IMR-90 (cell line): ENCODE measurements at regions not wholly inside any gene's neighbourhood (a gene's known extent, or its start where the extent isn't known, plus 50 kb on each side); places are given as distances from the start of the nearest gene placed in this dataset.
A peak's percentile ranks its signal among the peaks of the same experiment; 100 is the strongest.

Experiments
- ATAC-seq: fragments of 200-7000 bp; cut with Tn5 transposase; 2 replicates; pipeline ENCODE4 v1.9.1; 2020; ENCODE audit warnings: low read depth, mild to moderate bottlenecking, moderate library complexity
- BruUV-seq: library from RNA; stranded (reverse); fragments of 400-500 nt; replicated peaks from 2 replicates; lab custom pipeline; 2021; lab: Mats Ljungman, UMichigan
- CTCF ChIA-PET: fragments of 300-600 bp; formaldehyde crosslinking; extraction: SDS; loops from one replicate; lab custom pipeline; 2021; ENCODE audit warnings: antibody characterized with exemption; lab: Yijun Ruan, JAX
- POLR2A ChIA-PET: fragments of 300-600 bp; sonication (Branson Sonifier 250); formaldehyde crosslinking; loops from one replicate; lab custom pipeline; 2022; ENCODE audit warnings: antibody characterized with exemption; ENCODE audit not compliant: unreplicated experiment; lab: Charles Lee
- DNase-seq: peaks from one replicate; pipeline ENCODE4 v3.0.0; 2013
- H2AFZ ChIP-seq: replicated peaks from 2 replicates; pipeline ENCODE3; 2013; ENCODE audit warnings: low read length, mild to moderate bottlenecking; ENCODE audit not compliant: poor library complexity
- H2AK5ac ChIP-seq: 2 replicates; pipeline ENCODE4 v1.6.1; 2013; ENCODE audit warnings: low read depth, low read length, inconsistent platforms
- H2AK9ac ChIP-seq: replicated peaks from 2 replicates; pipeline ENCODE3; 2013; ENCODE audit warnings: mild to moderate bottlenecking, low read depth, low read length, moderate library complexity; ENCODE audit not compliant: poor library complexity
- H2BK120ac ChIP-seq: 2 replicates; pipeline ENCODE4 v1.6.1; 2013; ENCODE audit warnings: low read depth, low read length, inconsistent platforms
- H2BK15ac ChIP-seq: 3 replicates; pipeline ENCODE4 v1.6.1; 2013; ENCODE audit warnings: low read depth, low read length, inconsistent platforms
- H2BK20ac ChIP-seq: 2 replicates; pipeline ENCODE4 v1.6.1; 2013; ENCODE audit warnings: low read depth, mild to moderate bottlenecking, inconsistent platforms, low read length, moderate library complexity
- H2BK5ac ChIP-seq: 2 replicates; pipeline ENCODE4 v1.6.1; 2013; ENCODE audit warnings: mild to moderate bottlenecking, low read depth, low read length, inconsistent platforms; ENCODE audit not compliant: poor library complexity, severe bottlenecking
- H3K14ac ChIP-seq: replicated peaks from 2 replicates; pipeline ENCODE4 v1.6.1; 2013; ENCODE audit warnings: low read depth, low read length, inconsistent platforms
- H3K18ac ChIP-seq: 2 replicates; pipeline ENCODE4 v1.6.1; 2013; ENCODE audit warnings: low read depth, low read length, control low read depth
- H3K23ac ChIP-seq: 2 replicates; pipeline ENCODE4 v1.6.1; 2013; ENCODE audit warnings: low read depth, low read length, inconsistent platforms
- H3K27ac ChIP-seq: 2 replicates; pipeline ENCODE4 v1.5.1; 2013; ENCODE audit warnings: mild to moderate bottlenecking, control low read depth, low read length; ENCODE audit not compliant: insufficient read depth
- H3K27me3 ChIP-seq: 2 replicates; pipeline ENCODE4 v1.6.1; 2013; ENCODE audit warnings: low read length; ENCODE audit not compliant: control insufficient read depth, insufficient read depth
- H3K36me3 ChIP-seq: 2 replicates; pipeline ENCODE4 v1.6.1; 2013; ENCODE audit warnings: low read length, mixed read lengths; ENCODE audit not compliant: control insufficient read depth, insufficient read depth
- H3K4ac ChIP-seq: 2 replicates; pipeline ENCODE4 v1.6.1; 2013; ENCODE audit warnings: low read depth, low read length, inconsistent platforms
- H3K4me1 ChIP-seq: 2 replicates; pipeline ENCODE4 v1.6.1; 2013; ENCODE audit warnings: low read length, mixed read lengths; ENCODE audit not compliant: control insufficient read depth, insufficient read depth
- H3K4me2 ChIP-seq: 2 replicates; pipeline ENCODE4 v1.6.1; 2013; ENCODE audit warnings: low read depth, mild to moderate bottlenecking, control low read depth, low read length, moderate library complexity
- H3K4me3 ChIP-seq: 2 replicates; pipeline ENCODE4 v1.5.1; 2013; ENCODE audit warnings: low read depth, mild to moderate bottlenecking, control low read depth, low read length, moderate library complexity; ENCODE audit not compliant: insufficient read depth
- H3K56ac ChIP-seq: 2 replicates; pipeline ENCODE4 v1.6.1; 2013; ENCODE audit warnings: low read length, inconsistent platforms; ENCODE audit not compliant: insufficient read depth; ENCODE audit errors: extremely low read depth
- H3K79me1 ChIP-seq, 2 experiments: 2 replicates each; pipeline ENCODE4 v1.6.1; 2013; ENCODE audit warnings: low read length in 2 of 2, inconsistent platforms in 1 of 2, low read depth in 1 of 2
- H3K9ac ChIP-seq: 2 replicates; pipeline ENCODE4 v1.6.1; 2013; ENCODE audit warnings: low read depth, low read length, control low read depth
- H3K9me1 ChIP-seq: 2 replicates; pipeline ENCODE4 v1.6.1; 2013; ENCODE audit warnings: low read length, inconsistent platforms; ENCODE audit not compliant: insufficient read depth
- H3K9me3 ChIP-seq: 2 replicates; pipeline ENCODE4 v1.6.1; 2013; ENCODE audit warnings: low read length; ENCODE audit not compliant: control insufficient read depth, insufficient read depth
- H4K20me1 ChIP-seq: 2 replicates; pipeline ENCODE4 v1.6.1; 2013; ENCODE audit warnings: low read length, inconsistent platforms; ENCODE audit not compliant: insufficient read depth
- H4K5ac ChIP-seq: 2 replicates; pipeline ENCODE4 v1.6.1; 2013; ENCODE audit warnings: mild to moderate bottlenecking, low read depth, low read length, control low read depth
- H4K8ac ChIP-seq, 2 experiments: 2 replicates each; pipeline ENCODE4 v1.6.1; 2013; ENCODE audit warnings: low read depth in 2 of 2, low read length in 2 of 2, control low read depth in 1 of 2, inconsistent platforms in 1 of 2
- H4K91ac ChIP-seq: 2 replicates; pipeline ENCODE4 v1.6.1; 2013; ENCODE audit warnings: low read depth, low read length, inconsistent platforms; ENCODE audit not compliant: insufficient read depth
- CHD1 ChIP-seq: IDR thresholded peaks from 2 replicates; pipeline ENCODE4 v1.6.1; 2012; ENCODE audit warnings: low read depth, low read length, improper control_type of control experiment
- CTCF ChIP-seq: conservative IDR thresholded peaks from 2 replicates; pipeline ENCODE4 v1.5.1; 2012; ENCODE audit warnings: mild to moderate bottlenecking, low read depth, low read length, improper control_type of control experiment
- MAZ ChIP-seq: IDR thresholded peaks from 2 replicates; pipeline ENCODE4 v1.6.1; 2012; ENCODE audit warnings: low read depth, mild to moderate bottlenecking, low read length, improper control_type of control experiment, moderate library complexity, borderline replicate concordance
- NFE2L2 ChIP-seq: fragments of 150-350 bp; IDR thresholded peaks from 2 replicates; pipeline ENCODE4 v1.6.1; 2016; ENCODE audit warnings: low read depth, mild to moderate bottlenecking, low read length
- POLR2A ChIP-seq: IDR thresholded peaks from 2 replicates; pipeline ENCODE4 v1.6.1; 2012; ENCODE audit warnings: mild to moderate bottlenecking, low read depth, low read length
- RAD21 ChIP-seq: IDR thresholded peaks from 2 replicates; pipeline ENCODE4 v1.6.1; 2012; ENCODE audit warnings: low read length, improper control_type of control experiment
- WGBS, 2 experiments: methylation state at CpG; one replicate each; pipeline versions ENCODE4 v1.1.5 to v1.1.7; 2013; ENCODE audit warnings: missing lambda C conversion rate in 2 of 2; ENCODE audit not compliant: insufficient read length in 1 of 2; ENCODE audit errors: extremely low coverage in 2 of 2; 5-methylcytosine and 5-hydroxymethylcytosine counted together
- dilution Hi-C: fragments of 300-500 bp; cut with HindIII; formaldehyde crosslinking; loops from one replicate; pipeline ENCODE4 v1.14.3; 2018; ENCODE audit warnings: low sequenced_read_pairs; ENCODE audit not compliant: unreplicated experiment
- in situ Hi-C: fragments of 300-500 bp; cut with MboI; formaldehyde crosslinking; loops from 3 replicates; pipeline ENCODE4 v1.14.3; 2019; ENCODE audit warnings: low sequenced_read_pairs, inconsistent platforms, mixed read lengths
- intact Hi-C: fragments of 100-400 bp; cut with micrococcal nuclease; formaldehyde crosslinking; loops from 2 replicates; pipeline ENCODE4 v1.10.0; 2022

- Histone ChIP-seq H3K36me3 (no peaks in the 10 kb centered on the region), H3K4me1 (no peaks in the 10 kb centered on the region), H4K91ac (no peak overlapping the region), H2AK5ac (no peak overlapping the region), H3K27me3 (no peaks in the 10 kb centered on the region), H3K27ac (no peak overlapping the region), H2AK9ac (no peak overlapping the region), H3K9me1 (no peaks in the 10 kb centered on the region), H3K4ac (no peak overlapping the region), H4K8ac (no peak overlapping the region), H3K4me3 (no peak overlapping the region), H2BK5ac (no peak overlapping the region), H2AFZ (no peak overlapping the region), H2BK120ac (no peak overlapping the region), H3K56ac (no peak overlapping the region), H3K9me3 (no peaks in the 10 kb centered on the region), H3K14ac (no peak overlapping the region), H2BK20ac (no peak overlapping the region), H3K18ac (no peak overlapping the region), H4K5ac (no peak overlapping the region), H3K9ac (no peak overlapping the region), H2BK15ac (no peak overlapping the region), H3K4me2 (no peak overlapping the region), H3K23ac (no peak overlapping the region), H4K20me1 (no peaks in the 10 kb centered on the region), H3K79me1 (no peaks in the 10 kb centered on the region)
- dilution Hi-C loops (no loop called here), in situ Hi-C loops (no loop called here), intact Hi-C loops (no loop called here)
- BruUV-seq, result no TSS peak
- TF ChIP-seq POLR2A (no peak), CTCF (no peak), CHD1 (no peak), MAZ (no peak), NFE2L2 (no peak), RAD21 (no peak)
- peak; percentile 5 for DNase-seq
- ATAC-seq, result no peak; the same call in 1 of the 2 replicates
- no CpG with 5 or more reads among the region's 2 CpGs for WGBS, 2 experiments
- POLR2A ChIA-PET, result no interaction called here
- CTCF ChIA-PET, result interaction anchor here (0.6 kb wide), 1 partner anchor 763 kb away, joined by 4 read pairs; no protein-coding TSS in a partner anchor
Measured at GRCh38 chr5:85017261-85017660, 632.6 kb upstream of the EDIL3 start.
